ENCODE measurements at regions not wholly inside any gene's neighbourhood (a gene's known extent, or its start where the extent isn't known, plus 50 kb on each side); places are given as distances from the start of the nearest gene placed in this dataset. TPM values are rescaled to one million over a fixed set of nuclear protein-coding genes. Genes with fewer than 3 reads are reported as not detected.

GRCh38 chr13:60627071-60627686, 230.2 kb downstream of the TDRD3 start:
- no peak for DNase-seq
- intact Hi-C loops (cut with DNase I), result no loop called here

More at GRCh38 chr13:60627071-60627686, 230.2 kb downstream of the TDRD3 start:
- peak; percentile 76 for ATAC-seq
- TF ChIP-seq, protein P1, sequence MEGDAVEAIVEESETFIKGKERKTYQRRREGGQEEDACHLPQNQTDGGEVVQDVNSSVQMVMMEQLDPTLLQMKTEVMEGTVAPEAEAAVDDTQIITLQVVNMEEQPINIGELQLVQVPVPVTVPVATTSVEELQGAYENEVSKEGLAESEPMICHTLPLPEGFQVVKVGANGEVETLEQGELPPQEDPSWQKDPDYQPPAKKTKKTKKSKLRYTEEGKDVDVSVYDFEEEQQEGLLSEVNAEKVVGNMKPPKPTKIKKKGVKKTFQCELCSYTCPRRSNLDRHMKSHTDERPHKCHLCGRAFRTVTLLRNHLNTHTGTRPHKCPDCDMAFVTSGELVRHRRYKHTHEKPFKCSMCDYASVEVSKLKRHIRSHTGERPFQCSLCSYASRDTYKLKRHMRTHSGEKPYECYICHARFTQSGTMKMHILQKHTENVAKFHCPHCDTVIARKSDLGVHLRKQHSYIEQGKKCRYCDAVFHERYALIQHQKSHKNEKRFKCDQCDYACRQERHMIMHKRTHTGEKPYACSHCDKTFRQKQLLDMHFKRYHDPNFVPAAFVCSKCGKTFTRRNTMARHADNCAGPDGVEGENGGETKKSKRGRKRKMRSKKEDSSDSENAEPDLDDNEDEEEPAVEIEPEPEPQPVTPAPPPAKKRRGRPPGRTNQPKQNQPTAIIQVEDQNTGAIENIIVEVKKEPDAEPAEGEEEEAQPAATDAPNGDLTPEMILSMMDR (IDR thresholded peaks at IDR 0.05), result peak; percentile 59
- Histone ChIP-seq H3K4me1 (no peaks in the 10 kb centered on the region), H3K36me3 (no peaks in the 10 kb centered on the region), H3K4me3 (no peak overlapping the region), H3K27ac (no peak overlapping the region), H3K9me3 (no peaks in the 10 kb centered on the region), H3K27me3 (no peaks in the 10 kb centered on the region)

Small RNA genes in the stretch of these regions (microRNA-seq; reads per million reads assigned to microRNA genes)
- gene MIR3169 (ENCODE audit: borderline microRNAs expressed), result not detected

Measured in upper lobe of right lung (tissue), 1 donor.